H9 (cell line): ENCODE measurements at regions not wholly inside any gene's neighbourhood (a gene's known extent, or its start where the extent isn't known, plus 50 kb on each side); places are given as distances from the start of the nearest gene placed in this dataset.

Source experiments
- DNase-seq: peaks from one replicate; pipeline ENCODE4 v3.0.0-alpha.2; 2017
- H2AFZ ChIP-seq: one replicate; pipeline ENCODE4 v1.6.1; 2013; ENCODE audit warnings: mild to moderate bottlenecking, low read length, control low read depth, moderate library complexity
- H2AK5ac ChIP-seq: 2 replicates; pipeline ENCODE4 v1.6.1; 2013; ENCODE audit warnings: low read length, control low read depth, mixed read lengths; ENCODE audit not compliant: insufficient read length
- H2BK120ac ChIP-seq: one replicate; pipeline ENCODE4 v1.6.1; 2013; ENCODE audit warnings: low read depth, mild to moderate bottlenecking, low read length, control low read depth, inconsistent platforms; ENCODE audit not compliant: poor library complexity, severe bottlenecking
- H2BK12ac ChIP-seq: 2 replicates; pipeline ENCODE4 v1.6.1; 2013; ENCODE audit warnings: low read length, control low read depth, mixed read lengths, low read depth; ENCODE audit not compliant: insufficient read length
- H2BK15ac ChIP-seq: 2 replicates; pipeline ENCODE4 v1.6.1; 2013; ENCODE audit warnings: low read depth, low read length, control low read depth
- H2BK20ac ChIP-seq: one replicate; pipeline ENCODE4 v1.6.1; 2013; ENCODE audit warnings: low read depth, mild to moderate bottlenecking, low read length, control low read depth, inconsistent platforms; ENCODE audit not compliant: poor library complexity, severe bottlenecking
- H2BK5ac ChIP-seq: 2 replicates; pipeline ENCODE4 v1.6.1; 2013; ENCODE audit warnings: low read length, control low read depth, mixed read lengths; ENCODE audit not compliant: insufficient read length
- H3K14ac ChIP-seq: 2 replicates; pipeline ENCODE4 v1.6.1; 2013; ENCODE audit warnings: low read length, control low read depth; ENCODE audit not compliant: insufficient read depth
- H3K18ac ChIP-seq: 2 replicates; pipeline ENCODE4 v1.6.1; 2013; ENCODE audit warnings: low read depth, mild to moderate bottlenecking, mixed read lengths, low read length, control low read depth; ENCODE audit not compliant: insufficient read length
- H3K23ac ChIP-seq: 2 replicates; pipeline ENCODE4 v1.6.1; 2013; ENCODE audit warnings: low read length, control low read depth, mixed read lengths, low read depth; ENCODE audit not compliant: insufficient read length
- H3K23me2 ChIP-seq: 2 replicates; pipeline ENCODE4 v1.6.1; 2013; ENCODE audit warnings: low read depth, mild to moderate bottlenecking, mixed read lengths, low read length, control low read depth; ENCODE audit not compliant: insufficient read length, poor library complexity, severe bottlenecking
- H3K27ac ChIP-seq: 2 replicates; pipeline ENCODE4 v1.5.1; 2013; ENCODE audit warnings: low read length, control low read depth, mixed read lengths, low read depth; ENCODE audit not compliant: insufficient read length
- H3K27me3 ChIP-seq: 2 replicates; pipeline ENCODE4 v1.6.1; 2013; ENCODE audit warnings: low read length, control low read depth, inconsistent platforms; ENCODE audit not compliant: insufficient read depth
- H3K4ac ChIP-seq: 2 replicates; pipeline ENCODE4 v1.6.1; 2013; ENCODE audit warnings: low read depth, mild to moderate bottlenecking, control low read depth, inconsistent platforms, low read length, moderate library complexity
- H3K4me1 ChIP-seq: 2 replicates; pipeline ENCODE4 v1.6.1; 2013; ENCODE audit warnings: low read length, control low read depth, inconsistent platforms; ENCODE audit not compliant: insufficient read depth
- H3K4me2 ChIP-seq: 2 replicates; pipeline ENCODE4 v1.6.1; 2013; ENCODE audit warnings: low read length, control low read depth, mixed read lengths; ENCODE audit not compliant: insufficient read length, insufficient read depth
- H3K56ac ChIP-seq: 2 replicates; pipeline ENCODE4 v1.6.1; 2013; ENCODE audit warnings: low read depth, mild to moderate bottlenecking, mixed read lengths, low read length, control low read depth; ENCODE audit not compliant: insufficient read length
- H3K79me1 ChIP-seq: 2 replicates; pipeline ENCODE4 v1.6.1; 2013; ENCODE audit warnings: low read depth, mild to moderate bottlenecking, moderate library complexity, low read length, control low read depth, inconsistent platforms; ENCODE audit not compliant: insufficient read depth, poor library complexity, severe bottlenecking
- H3K79me2 ChIP-seq: 2 replicates; pipeline ENCODE4 v1.6.1; 2013; ENCODE audit warnings: low read length, control low read depth, inconsistent platforms; ENCODE audit not compliant: insufficient read depth
- H3K9ac ChIP-seq: 2 replicates; pipeline ENCODE4 v1.6.1; 2013; ENCODE audit warnings: low read length, control low read depth, mixed read lengths; ENCODE audit not compliant: insufficient read length; ENCODE audit errors: extremely low read depth
- H3K9me3 ChIP-seq: one replicate; pipeline ENCODE4 v1.6.1; 2013; ENCODE audit warnings: low read depth, low read length, inconsistent platforms; ENCODE audit not compliant: control insufficient read depth
- H3T11ph ChIP-seq: one replicate; pipeline ENCODE4 v1.6.1; 2013; ENCODE audit warnings: mild to moderate bottlenecking, low read length, control low read depth, inconsistent platforms
- H4K20me1 ChIP-seq: one replicate; pipeline ENCODE4 v1.6.1; 2013; ENCODE audit not compliant: control insufficient read depth, insufficient read length, insufficient read depth
- H4K5ac ChIP-seq: 2 replicates; pipeline ENCODE4 v1.6.1; 2013; ENCODE audit warnings: low read depth, mild to moderate bottlenecking, mixed read lengths, low read length, control low read depth; ENCODE audit not compliant: insufficient read length
- H4K8ac ChIP-seq: replicated peaks from 2 replicates; pipeline ENCODE4 v1.6.1; 2013; ENCODE audit warnings: low read length, control low read depth, mixed read lengths, low read depth; ENCODE audit not compliant: insufficient read length
- H4K91ac ChIP-seq: 2 replicates; pipeline ENCODE4 v1.6.1; 2013; ENCODE audit warnings: low read depth, mild to moderate bottlenecking, moderate library complexity, mixed read lengths, low read length, control low read depth; ENCODE audit not compliant: insufficient read length
- H3K27ac Mint-ChIP-seq, 3 experiments: 2 replicates in 2 of 3; 3 replicates in 1 of 3; pipeline ENCODE4 v1.8.0; 2020 to 2021; ENCODE audit warnings: mixed read lengths in 3 of 3, mild to moderate bottlenecking in 1 of 3, moderate library complexity in 1 of 3
- H3K27me3 Mint-ChIP-seq: 2 replicates; pipeline ENCODE4 v1.8.0; 2021; ENCODE audit warnings: low read depth, mild to moderate bottlenecking, moderate library complexity, mixed read lengths
- H3K36me3 Mint-ChIP-seq, 3 experiments: 2 replicates in 2 of 3; 3 replicates in 1 of 3; pipeline ENCODE4 v1.8.0; 2020 to 2021; ENCODE audit warnings: low read depth in 3 of 3, mixed read lengths in 3 of 3; ENCODE audit not compliant: insufficient read depth in 1 of 3
- H3K4me1 Mint-ChIP-seq, 2 experiments: 2 replicates each; pipeline ENCODE4 v1.8.0; 2020; ENCODE audit warnings: mixed read lengths in 2 of 2
- H3K4me3 Mint-ChIP-seq, 2 experiments: 2 replicates in 1 of 2; 3 replicates in 1 of 2; pipeline ENCODE4 v1.8.0; 2020 to 2021; ENCODE audit warnings: mild to moderate bottlenecking in 2 of 2, mixed read lengths in 2 of 2, moderate library complexity in 1 of 2
- H3K9me3 Mint-ChIP-seq, 2 experiments: 2 replicates in 1 of 2; 3 replicates in 1 of 2; pipeline ENCODE4 v1.8.0; 2020; ENCODE audit warnings: mild to moderate bottlenecking in 2 of 2, mixed read lengths in 2 of 2, moderate library complexity in 1 of 2
- WGBS: extraction: QIAGEN DNeasy Blood & Tissue Kit; methylation state at CpG from one replicate; pipeline ENCODE4 v1.1.7; 2013; ENCODE audit warnings: missing lambda C conversion rate, low lambda C conversion rate, mixed read lengths; ENCODE audit not compliant: insufficient read length; ENCODE audit errors: extremely low coverage; 5-methylcytosine and 5-hydroxymethylcytosine counted together
- TF ChIP-seq, protein P1 (sequence below): fragments of 200-600 bp; sonication (generic); conservative IDR thresholded peaks from 3 replicates; pipeline ENCODE4 v1.8.0; 2021; ENCODE audit warnings: antibody characterized with exemption, mild to moderate bottlenecking

DNA sequence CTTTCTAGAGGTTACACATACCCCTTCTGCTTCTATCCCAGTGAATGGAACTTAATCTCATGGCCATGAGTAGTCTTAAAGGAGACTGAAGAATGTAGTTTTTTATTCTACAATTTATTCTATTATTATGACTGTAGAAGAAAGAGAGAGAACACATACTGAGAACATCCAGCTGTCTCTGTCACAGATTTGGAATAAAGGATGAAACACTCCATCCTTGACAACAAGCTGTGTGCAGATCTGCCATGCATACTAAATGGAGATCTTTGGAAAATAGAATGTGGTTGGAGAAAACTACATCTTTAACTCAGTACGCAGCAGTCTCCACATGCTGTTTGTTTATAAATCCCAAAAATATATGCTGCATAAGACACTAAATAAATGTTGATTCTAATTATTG lies 54.1 kb upstream of the NUDT7 start:
- peaks cover 16% of the 10 kb centered on the region for H3K27me3 Mint-ChIP-seq
- no peak overlapping the region for H2BK15ac ChIP-seq
- no peaks in the 10 kb centered on the region for H3K9me3 ChIP-seq
- H3K79me2 ChIP-seq: no peaks in the 10 kb centered on the region; the same call in 1 of the 2 replicates
- no peak overlapping the region for H2AK5ac ChIP-seq
- DNase-seq: no peak
- H3K56ac ChIP-seq: no peak overlapping the region
- H3T11ph ChIP-seq: no peak overlapping the region
- H4K5ac ChIP-seq: no peak overlapping the region
- H3K23ac ChIP-seq: no peak overlapping the region
- no peak overlapping the region for H2BK5ac ChIP-seq
- H3K18ac ChIP-seq: no peak overlapping the region
- no peak overlapping the region for H2AFZ ChIP-seq
- WGBS: no CpG with 5 or more reads among the region's 1 CpG
- H2BK12ac ChIP-seq: no peak overlapping the region
- no peak overlapping the region for H2BK20ac ChIP-seq
- H3K27me3 ChIP-seq: no peaks in the 10 kb centered on the region; the same call in 1 of the 2 replicates
- H4K8ac ChIP-seq: no peak overlapping the region
- no peaks in the 10 kb centered on the region for H3K23me2 ChIP-seq
- no peak overlapping the region for H3K27ac ChIP-seq
- no peak overlapping the region for H2BK120ac ChIP-seq
- no peak overlapping the region for H3K4ac ChIP-seq
- H3K4me1 ChIP-seq: no peaks in the 10 kb centered on the region
- peaks cover 2 to 4% of the 10 kb centered on the region in 2 experiments; a peak in 2 of 5 replicates for H3K9me3 Mint-ChIP-seq
- H3K4me1 Mint-ChIP-seq: peaks cover 4% of the 10 kb centered on the region in 2 experiments; a peak in 1 of 4 replicates
- H3K14ac ChIP-seq: no peak overlapping the region
- H3K4me3 Mint-ChIP-seq: no peak overlapping the region
- no peak overlapping the region for H4K91ac ChIP-seq
- no peaks in the 10 kb centered on the region for H4K20me1 ChIP-seq
- no peak overlapping the region for H3K4me2 ChIP-seq
- peaks cover 0 to 6% (median 0%) of the 10 kb centered on the region in 3 experiments; a peak in 2 of 7 replicates for H3K36me3 Mint-ChIP-seq
- H3K27ac Mint-ChIP-seq: no peak overlapping the region
- H3K9ac ChIP-seq: no peak overlapping the region
- TF ChIP-seq, protein P1, sequence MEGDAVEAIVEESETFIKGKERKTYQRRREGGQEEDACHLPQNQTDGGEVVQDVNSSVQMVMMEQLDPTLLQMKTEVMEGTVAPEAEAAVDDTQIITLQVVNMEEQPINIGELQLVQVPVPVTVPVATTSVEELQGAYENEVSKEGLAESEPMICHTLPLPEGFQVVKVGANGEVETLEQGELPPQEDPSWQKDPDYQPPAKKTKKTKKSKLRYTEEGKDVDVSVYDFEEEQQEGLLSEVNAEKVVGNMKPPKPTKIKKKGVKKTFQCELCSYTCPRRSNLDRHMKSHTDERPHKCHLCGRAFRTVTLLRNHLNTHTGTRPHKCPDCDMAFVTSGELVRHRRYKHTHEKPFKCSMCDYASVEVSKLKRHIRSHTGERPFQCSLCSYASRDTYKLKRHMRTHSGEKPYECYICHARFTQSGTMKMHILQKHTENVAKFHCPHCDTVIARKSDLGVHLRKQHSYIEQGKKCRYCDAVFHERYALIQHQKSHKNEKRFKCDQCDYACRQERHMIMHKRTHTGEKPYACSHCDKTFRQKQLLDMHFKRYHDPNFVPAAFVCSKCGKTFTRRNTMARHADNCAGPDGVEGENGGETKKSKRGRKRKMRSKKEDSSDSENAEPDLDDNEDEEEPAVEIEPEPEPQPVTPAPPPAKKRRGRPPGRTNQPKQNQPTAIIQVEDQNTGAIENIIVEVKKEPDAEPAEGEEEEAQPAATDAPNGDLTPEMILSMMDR: no peak
- H3K79me1 ChIP-seq: no peaks in the 10 kb centered on the region
